Right ventricle myocardium inferior (tissue), 1 donor: ENCODE measurements at regions not wholly inside any gene's neighbourhood (a gene's known extent, or its start where the extent isn't known, plus 50 kb on each side); places are given as distances from the start of the nearest gene placed in this dataset.

Experiments
- ATAC-seq: fragments of 200-7000 bp; cut with Tn5 transposase; one replicate; pipeline ENCODE4 v1.9.1; 2020; ENCODE audit warnings: mild to moderate bottlenecking, moderate library complexity
- DNase-seq: peaks from one replicate; pipeline ENCODE4 v3.0.0; 2021; ENCODE audit errors: missing footprints
- intact Hi-C: fragments of 100-400 bp; cut with DNase I; formaldehyde crosslinking; loops from one replicate; pipeline ENCODE4 v1.11.0; 2022
- donor health status: DM: no; HTN: yes; CAD: no; lungs with severe emphysema.

- ATAC-seq (no peak), DNase-seq (no peak)
- intact Hi-C loops: no loop called here
These were observed 368.9 kb upstream of the HS6ST1 start for GRCh38 chr2:128687565-128687964.

GRCh38 chr2:128689971-128690370 lies 371.3 kb upstream of the HS6ST1 start:
- DNase-seq (no peak), ATAC-seq (no peak)
- intact Hi-C loops: no loop called here

- intact Hi-C loops: no loop called here
- no peak for ATAC-seq
- DNase-seq: no peak
These were observed 371.8 kb upstream of the HS6ST1 start for GRCh38 chr2:128690431-128690830.

GRCh38 chr2:128690869-128691268 lies 372.2 kb upstream of the HS6ST1 start:
- no peak for DNase-seq
- intact Hi-C loops: no loop called here

GRCh38 chr2:128691526-128691925 lies 372.9 kb upstream of the HS6ST1 start:
- intact Hi-C loops: no loop called here
- ATAC-seq (no peak), DNase-seq (no peak)

More at GRCh38 chr2:128690869-128691268, 372.2 kb upstream of the HS6ST1 start:
- no peak for ATAC-seq

- intact Hi-C loops: no loop called here
- no peak for ATAC-seq
- no peak for DNase-seq
These were observed 374.5 kb upstream of the HS6ST1 start for GRCh38 chr2:128692895-128693742.

- intact Hi-C loops: no loop called here
- no peak for DNase-seq
These were observed 375.0 kb upstream of the HS6ST1 start for GRCh38 chr2:128693743-128694029.

GRCh38 chr2:128695646-128696220 lies 377.1 kb upstream of the HS6ST1 start:
- DNase-seq (no peak), ATAC-seq (no peak)
- intact Hi-C loops: no loop called here

More at GRCh38 chr2:128693743-128694029, 375.0 kb upstream of the HS6ST1 start:
- ATAC-seq: no peak

- DNase-seq: no peak
- ATAC-seq: no peak
- intact Hi-C loops: no loop called here
These were observed 377.8 kb upstream of the HS6ST1 start for GRCh38 chr2:128696421-128696820.

- ATAC-seq: no peak
- intact Hi-C loops: no loop called here
- no peak for DNase-seq
These were observed 382.8 kb upstream of the HS6ST1 start for GRCh38 chr2:128701418-128701817.

GRCh38 chr2:128702616-128703015 lies 383.9 kb upstream of the HS6ST1 start:
- no peak for DNase-seq
- intact Hi-C loops: no loop called here
- no peak for ATAC-seq

- ATAC-seq (no peak), DNase-seq (no peak)
- intact Hi-C loops: no loop called here
These were observed 389.6 kb upstream of the HS6ST1 start for GRCh38 chr2:128708106-128708816.

GRCh38 chr2:128710242-128710641 lies 391.6 kb upstream of the HS6ST1 start:
- ATAC-seq (no peak), DNase-seq (no peak)
- intact Hi-C loops: no loop called here

GRCh38 chr2:128710729-128711128 lies 392.1 kb upstream of the HS6ST1 start:
- DNase-seq: no peak
- intact Hi-C loops: no loop called here

GRCh38 chr2:128714285-128714684 lies 395.6 kb upstream of the HS6ST1 start:
- intact Hi-C loops: no loop called here
- ATAC-seq (peak; percentile 50), DNase-seq (no peak)

More at GRCh38 chr2:128710729-128711128, 392.1 kb upstream of the HS6ST1 start:
- no peak for ATAC-seq

- DNase-seq (no peak), ATAC-seq (no peak)
- intact Hi-C loops: no loop called here
These were observed 396.2 kb upstream of the HS6ST1 start for GRCh38 chr2:128714851-128715312.

- no peak for ATAC-seq
- intact Hi-C loops: no loop called here
- no peak for DNase-seq
These were observed 396.7 kb upstream of the HS6ST1 start for GRCh38 chr2:128715360-128715759.

GRCh38 chr2:128716299-128716721 lies 397.6 kb upstream of the HS6ST1 start:
- DNase-seq (no peak), ATAC-seq (no peak)
- intact Hi-C loops: no loop called here

GRCh38 chr2:128717758-128718710 lies 399.4 kb upstream of the HS6ST1 start:
- intact Hi-C loops: no loop called here
- DNase-seq: no peak
- no peak for ATAC-seq
